ENCODE measurements at regions not wholly inside any gene's neighbourhood (a gene's known extent, or its start where the extent isn't known, plus 50 kb on each side); places are given as distances from the start of the nearest gene placed in this dataset.

GRCh38 chr1:244349581-244350001, 102.1 kb downstream of the ADSS2 start:
- DNase-seq (ENCODE audit: low read depth in 6 of 9, low spot score in 9 of 9) = no peak
- Histone ChIP-seq H3K27ac (ENCODE audit: low read depth in 1 of 2, low read length in 1 of 2) (peak overlapping the region in 1 of 2 donors; percentile 7), H3K9me3 (ENCODE audit: control insufficient read depth in 2 of 2, insufficient read depth in 1 of 2, low read length in 1 of 2) (no peaks in the 10 kb centered on the region), H3K27me3 (ENCODE audit: control insufficient read depth in 2 of 2, insufficient read depth in 1 of 2, low read length in 1 of 2) (no peaks in the 10 kb centered on the region), H3K36me3 (ENCODE audit: control insufficient read depth in 2 of 2, insufficient read depth in 2 of 2, low read length in 1 of 2) (no peaks in the 10 kb centered on the region), H3K4me1 (ENCODE audit: control insufficient read depth in 2 of 2, insufficient read depth in 2 of 2, low read length in 2 of 2) (peaks cover 0 to 5% of the 10 kb centered on the region in 2 donors), H3K4me3 (ENCODE audit: low read length in 2 of 2) (no peak overlapping the region)
- 42% methylated on average over 8 of the region's 8 CpGs for WGBS

- H3K27ac ChIP-seq (ENCODE audit: low read depth in 1 of 2, low read length in 1 of 2) = peak overlapping the region in 1 of 2 donors; percentile 7
- H3K4me3 ChIP-seq (ENCODE audit: low read length in 2 of 2) = no peak overlapping the region
- no peaks in the 10 kb centered on the region for H3K27me3 ChIP-seq (ENCODE audit: control insufficient read depth in 2 of 2, insufficient read depth in 1 of 2, low read length in 1 of 2)
- H3K9me3 ChIP-seq (ENCODE audit: control insufficient read depth in 2 of 2, insufficient read depth in 1 of 2, low read length in 1 of 2) = no peaks in the 10 kb centered on the region
- peak in 1 of 9 donors; percentile 27 for DNase-seq (ENCODE audit: low read depth in 6 of 9, low spot score in 9 of 9)
- H3K36me3 ChIP-seq (ENCODE audit: control insufficient read depth in 2 of 2, insufficient read depth in 2 of 2, low read length in 1 of 2) = no peaks in the 10 kb centered on the region
- WGBS = 63% methylated on average over 6 of the region's 6 CpGs
- H3K4me1 ChIP-seq (ENCODE audit: control insufficient read depth in 2 of 2, insufficient read depth in 2 of 2, low read length in 2 of 2) = peaks cover 0 to 5% of the 10 kb centered on the region in 2 donors
Measured at GRCh38 chr1:244350027-244350426, 101.7 kb downstream of the ADSS2 start.

GRCh38 chr1:244352156-244352830, 99.4 kb downstream of the ADSS2 start:
- H3K9me3 ChIP-seq (ENCODE audit: control insufficient read depth in 2 of 2, insufficient read depth in 1 of 2, low read length in 1 of 2) = no peaks in the 10 kb centered on the region
- no peak for DNase-seq (ENCODE audit: low read depth in 6 of 9, low spot score in 9 of 9)
- no peaks in the 10 kb centered on the region for H3K36me3 ChIP-seq (ENCODE audit: control insufficient read depth in 2 of 2, insufficient read depth in 2 of 2, low read length in 1 of 2)
- peaks cover 0 to 5% of the 10 kb centered on the region in 2 donors for H3K4me1 ChIP-seq (ENCODE audit: control insufficient read depth in 2 of 2, insufficient read depth in 2 of 2, low read length in 2 of 2)
- no peak overlapping the region for H3K4me3 ChIP-seq (ENCODE audit: low read length in 2 of 2)
- no peaks in the 10 kb centered on the region for H3K27me3 ChIP-seq (ENCODE audit: control insufficient read depth in 2 of 2, insufficient read depth in 1 of 2, low read length in 1 of 2)
- no peak overlapping the region for H3K27ac ChIP-seq (ENCODE audit: low read depth in 1 of 2, low read length in 1 of 2)
- 93% methylated on average over 7 of the region's 7 CpGs for WGBS

- Histone ChIP-seq H3K27ac (ENCODE audit: low read depth in 1 of 2, low read length in 1 of 2) (no peak overlapping the region), H3K36me3 (ENCODE audit: control insufficient read depth in 2 of 2, insufficient read depth in 2 of 2, low read length in 1 of 2) (no peaks in the 10 kb centered on the region), H3K9me3 (ENCODE audit: control insufficient read depth in 2 of 2, insufficient read depth in 1 of 2, low read length in 1 of 2) (no peaks in the 10 kb centered on the region), H3K27me3 (ENCODE audit: control insufficient read depth in 2 of 2, insufficient read depth in 1 of 2, low read length in 1 of 2) (no peaks in the 10 kb centered on the region), H3K4me3 (ENCODE audit: low read length in 2 of 2) (no peak overlapping the region), H3K4me1 (ENCODE audit: control insufficient read depth in 2 of 2, insufficient read depth in 2 of 2, low read length in 2 of 2) (peaks cover 0 to 5% of the 10 kb centered on the region in 2 donors)
- 89% methylated on average over 7 of the region's 7 CpGs for WGBS
- DNase-seq (ENCODE audit: low read depth in 6 of 9, low spot score in 9 of 9) = peak in 1 of 9 donors; percentile 18
Measured at GRCh38 chr1:244353551-244354091, 98.1 kb downstream of the ADSS2 start.

GRCh38 chr1:244354810-244355278, 96.9 kb downstream of the ADSS2 start:
- Histone ChIP-seq H3K27me3 (ENCODE audit: control insufficient read depth in 2 of 2, insufficient read depth in 1 of 2, low read length in 1 of 2) (no peaks in the 10 kb centered on the region), H3K4me1 (ENCODE audit: control insufficient read depth in 2 of 2, insufficient read depth in 2 of 2, low read length in 2 of 2) (peaks cover 0 to 3% of the 10 kb centered on the region in 2 donors), H3K9me3 (ENCODE audit: control insufficient read depth in 2 of 2, insufficient read depth in 1 of 2, low read length in 1 of 2) (no peaks in the 10 kb centered on the region), H3K27ac (ENCODE audit: low read depth in 1 of 2, low read length in 1 of 2) (no peak overlapping the region), H3K36me3 (ENCODE audit: control insufficient read depth in 2 of 2, insufficient read depth in 2 of 2, low read length in 1 of 2) (no peaks in the 10 kb centered on the region), H3K4me3 (ENCODE audit: low read length in 2 of 2) (no peak overlapping the region)
- WGBS = 92% methylated on average over 5 of the region's 5 CpGs
- DNase-seq (ENCODE audit: low read depth in 6 of 9, low spot score in 9 of 9) = no peak

- Histone ChIP-seq H3K27ac (ENCODE audit: low read depth in 1 of 2, low read length in 1 of 2) (no peak overlapping the region), H3K36me3 (ENCODE audit: control insufficient read depth in 2 of 2, insufficient read depth in 2 of 2, low read length in 1 of 2) (no peaks in the 10 kb centered on the region), H3K4me1 (ENCODE audit: control insufficient read depth in 2 of 2, insufficient read depth in 2 of 2, low read length in 2 of 2) (no peaks in the 10 kb centered on the region), H3K27me3 (ENCODE audit: control insufficient read depth in 2 of 2, insufficient read depth in 1 of 2, low read length in 1 of 2) (no peaks in the 10 kb centered on the region), H3K4me3 (ENCODE audit: low read length in 2 of 2) (no peak overlapping the region), H3K9me3 (ENCODE audit: control insufficient read depth in 2 of 2, insufficient read depth in 1 of 2, low read length in 1 of 2) (no peaks in the 10 kb centered on the region)
- 96% methylated on average over 1 of the region's 1 CpG for WGBS
- no peak for DNase-seq (ENCODE audit: low read depth in 6 of 9, low spot score in 9 of 9)
Measured at GRCh38 chr1:244356376-244356775, 95.3 kb downstream of the ADSS2 start.
